Natural killer cell treated with Interleukin-12 subunit alpha and Interleukin-12 subunit beta and Interleukin-15 and Interleukin-18, amount 100 ng/mL, for 72 hours (primary cell): ENCODE measurements at regions not wholly inside any gene's neighbourhood (a gene's known extent, or its start where the extent isn't known, plus 50 kb on each side); places are given as distances from the start of the nearest gene placed in this dataset.

Experiments used
- ATAC-seq, 2 donors: fragments of 150-1000 bp; cut with Tn5 transposase in 1 of 2; sonication (Bioruptor Pico), chemical (Tn5 transposase) in 1 of 2; 2 replicates each; pipeline ENCODE4 v1.10.0; 2021
- DNase-seq: peaks from one replicate; pipeline ENCODE4 v3.0.0; 2022; ENCODE audit warnings: low spot score
- H3K27ac Mint-ChIP-seq, 2 donors: 1 replicate in 1 of 2; 2 replicates in 1 of 2; pipeline ENCODE4 v1.8.0; 2022; ENCODE audit warnings: mixed read lengths in 2 of 2, mild to moderate bottlenecking in 1 of 2, moderate library complexity in 1 of 2
- H3K27me3 Mint-ChIP-seq, 2 donors: 1 replicate in 1 of 2; 2 replicates in 1 of 2; pipeline ENCODE4 v1.8.0; 2022; ENCODE audit warnings: mixed read lengths in 2 of 2
- H3K36me3 Mint-ChIP-seq: one replicate; pipeline ENCODE4 v1.8.0; 2022; ENCODE audit warnings: mixed read lengths
- H3K4me1 Mint-ChIP-seq, 2 donors: 1 replicate in 1 of 2; 2 replicates in 1 of 2; pipeline ENCODE4 v1.8.0; 2022; ENCODE audit warnings: low read depth in 2 of 2, mixed read lengths in 2 of 2, mild to moderate bottlenecking in 1 of 2
- H3K4me3 Mint-ChIP-seq: one replicate; pipeline ENCODE4 v1.8.0; 2022; ENCODE audit warnings: mixed read lengths
- H3K9me3 Mint-ChIP-seq: 2 replicates; pipeline ENCODE4 v1.8.0; 2022; ENCODE audit warnings: mixed read lengths

- H3K36me3 Mint-ChIP-seq: no peaks in the 10 kb centered on the region
- no peaks in the 10 kb centered on the region for H3K27me3 Mint-ChIP-seq
- ATAC-seq: no peak
- no peak overlapping the region for H3K27ac Mint-ChIP-seq
- H3K9me3 Mint-ChIP-seq: peaks cover 25% of the 10 kb centered on the region
- H3K4me3 Mint-ChIP-seq: no peak overlapping the region
- no peak for DNase-seq
- H3K4me1 Mint-ChIP-seq: no peaks in the 10 kb centered on the region
Observed at GRCh38 chr20:11377761-11378160, 539.9 kb upstream of the BTBD3 start.

GRCh38 chr20:11378252-11378651, 539.4 kb upstream of the BTBD3 start:
- ATAC-seq (no peak), DNase-seq (no peak)
- H3K4me1 Mint-ChIP-seq: no peaks in the 10 kb centered on the region
- H3K36me3 Mint-ChIP-seq: no peaks in the 10 kb centered on the region
- H3K27ac Mint-ChIP-seq: no peak overlapping the region
- peaks cover 27% of the 10 kb centered on the region for H3K9me3 Mint-ChIP-seq
- no peaks in the 10 kb centered on the region for H3K27me3 Mint-ChIP-seq
- no peak overlapping the region for H3K4me3 Mint-ChIP-seq

GRCh38 chr20:11379257-11380011, 538.3 kb upstream of the BTBD3 start:
- H3K4me3 Mint-ChIP-seq: no peak overlapping the region
- no peak for DNase-seq
- H3K9me3 Mint-ChIP-seq: peaks cover 29% of the 10 kb centered on the region
- H3K4me1 Mint-ChIP-seq: no peaks in the 10 kb centered on the region
- H3K27me3 Mint-ChIP-seq: no peaks in the 10 kb centered on the region
- peak in 1 of 2 donors; percentile 33 for ATAC-seq
- H3K27ac Mint-ChIP-seq: no peak overlapping the region
- H3K36me3 Mint-ChIP-seq: no peaks in the 10 kb centered on the region

DNA sequence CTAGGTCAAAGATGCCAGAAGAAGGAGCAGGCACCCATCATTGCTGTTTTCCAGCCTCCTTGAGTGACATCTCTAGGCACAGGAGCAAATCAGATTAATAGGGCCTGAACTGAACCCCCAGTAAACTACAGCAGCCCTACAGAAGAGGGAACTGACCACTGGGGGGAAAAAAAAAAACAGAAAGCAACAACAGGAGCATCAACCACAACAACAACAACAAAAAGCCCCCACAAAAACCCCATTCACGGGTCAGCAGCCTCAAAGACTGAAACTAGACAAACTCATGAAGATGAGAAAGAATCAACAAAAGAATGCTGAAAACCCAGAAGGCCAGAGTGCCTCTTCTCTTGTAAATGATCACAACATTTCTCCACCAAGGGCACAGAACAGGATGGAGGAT, 537.4 kb upstream of the BTBD3 start:
- no peak for ATAC-seq
- H3K4me3 Mint-ChIP-seq: no peak overlapping the region
- H3K27me3 Mint-ChIP-seq: no peaks in the 10 kb centered on the region
- no peak overlapping the region for H3K27ac Mint-ChIP-seq
- no peaks in the 10 kb centered on the region for H3K36me3 Mint-ChIP-seq
- H3K9me3 Mint-ChIP-seq: peaks cover 29% of the 10 kb centered on the region
- H3K4me1 Mint-ChIP-seq: no peaks in the 10 kb centered on the region
- DNase-seq: no peak

DNA sequence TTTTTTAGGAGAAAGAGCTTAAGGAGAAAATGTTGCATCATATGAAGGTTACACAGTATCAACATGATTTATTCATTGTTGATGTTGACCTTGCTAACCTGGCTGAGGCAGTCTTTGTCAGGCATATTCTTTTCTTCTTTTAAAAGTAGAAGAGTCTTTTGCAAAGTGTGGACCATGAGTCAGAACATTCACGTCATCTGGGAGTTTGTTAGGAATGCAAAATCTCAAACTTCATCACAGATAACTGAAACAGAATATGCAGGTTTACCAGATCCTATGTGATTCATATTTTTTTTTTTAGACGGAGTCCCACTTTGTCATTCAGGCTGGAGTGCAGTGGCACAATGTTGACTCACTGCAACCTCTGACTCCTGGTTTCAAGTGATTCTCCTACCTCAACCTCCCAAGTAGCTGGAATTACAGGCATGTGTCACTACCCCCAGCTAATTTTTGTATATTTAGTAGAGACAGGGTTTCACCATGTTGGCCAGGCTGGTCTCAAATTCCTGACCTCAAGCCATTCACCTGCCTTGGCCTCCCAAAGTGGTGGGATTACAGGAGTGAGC, 530.4 kb upstream of the BTBD3 start:
- H3K27me3 Mint-ChIP-seq: no peaks in the 10 kb centered on the region
- H3K4me3 Mint-ChIP-seq: no peak overlapping the region
- H3K9me3 Mint-ChIP-seq: peaks cover 13% of the 10 kb centered on the region
- DNase-seq: no peak
- no peak for ATAC-seq
- H3K36me3 Mint-ChIP-seq: no peaks in the 10 kb centered on the region
- no peaks in the 10 kb centered on the region for H3K4me1 Mint-ChIP-seq
- no peak overlapping the region for H3K27ac Mint-ChIP-seq

DNA sequence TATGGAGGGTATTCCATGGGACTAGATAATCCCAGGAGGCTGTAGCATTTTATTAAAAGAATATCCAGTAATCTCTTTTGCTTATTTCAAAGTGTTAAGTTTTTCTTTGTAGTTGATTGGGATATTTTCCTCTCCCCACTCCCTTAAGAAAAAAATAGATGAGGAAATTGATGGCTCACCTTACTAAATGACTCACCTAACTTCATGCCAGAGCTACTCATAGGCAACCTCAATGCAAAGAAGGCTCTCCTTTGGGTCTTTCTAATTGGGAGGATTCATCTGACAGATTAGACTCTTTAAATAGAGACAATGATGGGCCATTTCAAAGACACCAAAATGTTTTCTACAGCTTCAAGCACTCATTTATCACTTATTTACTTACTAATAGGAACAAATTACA, 528.5 kb upstream of the BTBD3 start:
- ATAC-seq: no peak
- Mint-ChIP-seq H3K36me3 (no peaks in the 10 kb centered on the region), H3K27me3 (no peaks in the 10 kb centered on the region), H3K27ac (no peak overlapping the region), H3K4me1 (no peaks in the 10 kb centered on the region), H3K4me3 (no peak overlapping the region), H3K9me3 (peaks cover 5% of the 10 kb centered on the region)
- no peak for DNase-seq

DNA sequence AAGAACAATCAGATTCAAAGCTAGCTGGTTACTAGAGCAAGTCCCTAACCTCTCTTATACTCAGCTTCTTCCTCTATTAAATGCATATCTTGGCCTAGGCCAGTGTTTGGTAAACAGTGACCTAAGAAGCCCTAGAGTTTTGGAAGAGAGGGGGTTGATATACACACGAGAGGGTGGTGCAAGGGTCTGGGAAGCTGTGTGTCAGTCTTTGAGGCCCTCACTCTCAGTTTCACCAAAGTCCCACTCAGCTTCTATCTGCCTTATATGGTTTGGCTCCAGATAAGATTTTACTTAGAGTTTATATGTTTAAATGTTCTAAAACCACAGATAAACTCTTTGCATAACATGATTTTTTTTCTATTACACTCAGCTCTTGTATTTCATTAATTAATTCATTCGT, 526.1 kb upstream of the BTBD3 start:
- DNase-seq (no peak), ATAC-seq (no peak)
- no peak overlapping the region for H3K4me3 Mint-ChIP-seq
- H3K27ac Mint-ChIP-seq: no peak overlapping the region
- H3K27me3 Mint-ChIP-seq: no peaks in the 10 kb centered on the region
- peaks cover 3% of the 10 kb centered on the region for H3K9me3 Mint-ChIP-seq
- H3K4me1 Mint-ChIP-seq: no peaks in the 10 kb centered on the region
- no peaks in the 10 kb centered on the region for H3K36me3 Mint-ChIP-seq

DNA sequence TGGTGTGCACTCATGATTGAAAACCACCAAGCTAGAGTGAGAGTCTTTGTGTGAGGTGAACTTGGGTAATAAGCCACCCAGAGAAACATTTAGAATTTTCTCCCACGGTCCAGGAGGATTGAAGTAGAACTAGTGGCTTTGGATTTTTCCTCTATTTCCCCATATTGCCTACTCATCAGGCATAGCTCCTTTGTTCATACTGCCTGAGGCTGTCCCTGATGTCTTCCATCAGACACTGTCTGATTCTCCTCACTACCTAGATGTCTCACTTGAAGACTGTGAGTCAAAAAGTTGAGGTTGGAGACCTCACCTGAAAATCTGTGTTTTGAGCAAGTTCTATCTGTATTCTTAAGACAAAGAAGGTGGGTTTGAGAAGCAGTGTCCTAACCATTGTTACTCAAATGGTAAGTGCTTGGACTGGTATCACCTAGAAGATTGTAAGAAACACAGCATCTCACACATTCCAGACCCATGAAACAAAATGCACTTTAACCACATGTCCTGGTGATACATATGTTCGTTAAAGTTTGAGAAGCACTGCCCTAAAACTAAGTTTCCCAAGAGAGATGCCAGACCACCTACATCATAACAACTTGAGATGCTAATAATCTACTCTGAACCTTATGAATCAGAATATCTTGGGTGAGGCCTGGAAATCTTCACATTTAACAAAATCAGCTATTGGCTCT, 523.4 kb upstream of the BTBD3 start:
- H3K27me3 Mint-ChIP-seq: no peaks in the 10 kb centered on the region
- H3K4me1 Mint-ChIP-seq: no peaks in the 10 kb centered on the region
- no peaks in the 10 kb centered on the region for H3K9me3 Mint-ChIP-seq
- ATAC-seq (no peak), DNase-seq (no peak)
- no peaks in the 10 kb centered on the region for H3K36me3 Mint-ChIP-seq
- H3K4me3 Mint-ChIP-seq: no peak overlapping the region
- H3K27ac Mint-ChIP-seq: no peak overlapping the region

DNA sequence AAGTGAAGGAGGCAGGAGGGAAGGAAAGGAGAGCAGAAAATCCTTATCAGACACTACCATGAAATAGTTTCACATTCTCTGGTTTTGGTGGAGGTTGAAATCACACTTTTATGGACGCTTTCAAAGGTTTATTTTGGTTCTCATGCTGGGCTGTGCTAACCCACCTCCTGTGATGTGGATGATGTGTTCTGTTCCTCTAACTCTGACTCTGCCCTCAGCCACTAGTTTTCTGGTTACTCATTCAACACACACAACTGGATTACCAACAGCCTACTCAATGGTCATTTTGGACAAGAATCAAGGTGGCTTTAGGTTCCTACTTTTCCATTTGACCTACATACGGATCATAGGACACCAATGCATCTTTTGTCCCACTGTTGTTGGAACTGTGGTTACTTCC, 522.1 kb upstream of the BTBD3 start:
- Mint-ChIP-seq H3K27ac (no peak overlapping the region), H3K9me3 (peaks cover 5% of the 10 kb centered on the region), H3K4me1 (no peaks in the 10 kb centered on the region), H3K27me3 (no peaks in the 10 kb centered on the region), H3K4me3 (no peak overlapping the region), H3K36me3 (no peaks in the 10 kb centered on the region)
- ATAC-seq: no peak
- no peak for DNase-seq

- no peak for DNase-seq
- no peak for ATAC-seq
- Mint-ChIP-seq H3K4me1 (no peaks in the 10 kb centered on the region), H3K9me3 (peaks cover 10% of the 10 kb centered on the region), H3K27me3 (no peaks in the 10 kb centered on the region), H3K4me3 (no peak overlapping the region), H3K36me3 (no peaks in the 10 kb centered on the region), H3K27ac (no peak overlapping the region)
Observed at GRCh38 chr20:11401988-11402387, 515.7 kb upstream of the BTBD3 start.

GRCh38 chr20:11403711-11404110, 514.0 kb upstream of the BTBD3 start:
- Mint-ChIP-seq H3K36me3 (no peaks in the 10 kb centered on the region), H3K27me3 (no peaks in the 10 kb centered on the region), H3K4me3 (no peak overlapping the region), H3K27ac (no peak overlapping the region), H3K4me1 (no peaks in the 10 kb centered on the region), H3K9me3 (peaks cover 10% of the 10 kb centered on the region)
- DNase-seq: no peak
- no peak for ATAC-seq

GRCh38 chr20:11406877-11407276, 510.8 kb upstream of the BTBD3 start:
- Mint-ChIP-seq H3K36me3 (no peaks in the 10 kb centered on the region), H3K4me3 (no peak overlapping the region), H3K27ac (no peak overlapping the region), H3K27me3 (no peaks in the 10 kb centered on the region), H3K9me3 (peaks cover 6% of the 10 kb centered on the region), H3K4me1 (no peaks in the 10 kb centered on the region)
- ATAC-seq (no peak), DNase-seq (no peak)

DNA sequence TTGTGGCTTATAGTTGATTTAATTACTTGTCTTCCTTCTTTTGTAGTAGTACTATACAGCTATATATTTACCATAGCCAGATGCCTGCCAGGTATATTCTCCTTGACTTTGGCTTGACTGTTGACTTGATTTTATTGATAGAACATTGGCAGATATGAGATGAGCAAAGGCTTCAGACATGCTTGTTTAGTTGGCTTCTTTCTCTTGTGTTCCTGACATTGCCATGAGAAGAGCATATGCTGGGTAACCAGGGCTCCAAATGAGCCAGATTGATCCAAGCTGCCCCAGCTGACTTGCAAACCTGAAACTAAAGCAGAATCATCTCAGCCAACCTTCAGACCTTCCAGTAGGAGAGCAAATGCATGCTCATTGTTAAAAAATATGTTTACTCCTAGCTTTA, 508.1 kb upstream of the BTBD3 start:
- Mint-ChIP-seq H3K4me1 (no peaks in the 10 kb centered on the region), H3K4me3 (no peak overlapping the region), H3K9me3 (peaks cover 14% of the 10 kb centered on the region), H3K36me3 (peaks cover 8% of the 10 kb centered on the region), H3K27ac (no peak overlapping the region), H3K27me3 (no peaks in the 10 kb centered on the region)
- DNase-seq: no peak
- ATAC-seq: no peak

DNA sequence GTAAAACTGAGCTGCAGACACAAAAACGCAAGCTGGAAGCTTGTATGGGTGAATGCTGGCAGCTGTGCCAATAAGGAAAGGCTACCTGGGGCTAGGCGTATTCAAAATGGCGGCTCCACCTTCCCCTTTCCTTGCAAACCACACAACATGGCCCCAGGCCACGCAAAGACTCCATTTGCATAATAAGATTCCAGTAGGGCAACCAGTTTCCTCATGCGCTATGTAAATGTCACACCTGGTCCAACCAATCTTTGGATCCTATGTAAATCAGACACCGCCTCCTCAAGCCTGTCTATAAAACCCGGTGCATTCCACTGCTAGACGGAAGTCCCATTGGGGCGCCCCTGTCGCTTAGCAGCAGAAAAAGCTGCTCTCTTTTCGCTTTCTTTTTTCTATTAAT, 505.9 kb upstream of the BTBD3 start:
- Mint-ChIP-seq H3K27ac (no peak overlapping the region), H3K36me3 (peaks cover 8% of the 10 kb centered on the region), H3K9me3 (peaks cover 8% of the 10 kb centered on the region), H3K27me3 (no peaks in the 10 kb centered on the region), H3K4me3 (no peak overlapping the region), H3K4me1 (no peaks in the 10 kb centered on the region)
- no peak for DNase-seq
- ATAC-seq: no peak
